HUDEP-2 (cell line): ENCODE measurements at regions not wholly inside any gene's neighbourhood (a gene's known extent, or its start where the extent isn't known, plus 50 kb on each side); places are given as distances from the start of the nearest gene placed in this dataset.

Experiments used
- DNase-seq, 76 experiments: peaks; one replicate each; lab custom pipeline; 2025; ENCODE audit not compliant: unreplicated experiment in 76 of 76; lab: John Stamatoyannopoulos, UW

- no peak for DNase-seq
Observed at GRCh38 chr10:130773941-130774340, 537.6 kb downstream of the TCERG1L start.

GRCh38 chr10:130774871-130775270, 536.6 kb downstream of the TCERG1L start:
- no peak for DNase-seq

- no peak for DNase-seq
Observed at GRCh38 chr10:130775311-130775710, 536.2 kb downstream of the TCERG1L start.

GRCh38 chr10:130776724-130777123, 534.8 kb downstream of the TCERG1L start:
- DNase-seq, result no peak

GRCh38 chr10:130777507-130778165, 533.9 kb downstream of the TCERG1L start:
- no peak for DNase-seq

GRCh38 chr10:130778166-130778545, 533.4 kb downstream of the TCERG1L start:
- DNase-seq, result no peak

GRCh38 chr10:130780763-130781162, 530.8 kb downstream of the TCERG1L start:
- no peak for DNase-seq

- DNase-seq, result no peak
Observed at GRCh38 chr10:130781206-130781605, 530.3 kb downstream of the TCERG1L start.

GRCh38 chr10:130781623-130782022, 529.9 kb downstream of the TCERG1L start:
- DNase-seq, result no peak

- no peak for DNase-seq
Observed at GRCh38 chr10:130782467-130782866, 529.1 kb downstream of the TCERG1L start.

- DNase-seq, result no peak
Observed at GRCh38 chr10:130784326-130784725, 527.2 kb downstream of the TCERG1L start.

- no peak for DNase-seq
Observed at GRCh38 chr10:130786365-130786966, 525.1 kb downstream of the TCERG1L start.

- no peak for DNase-seq
Observed at GRCh38 chr10:130787243-130787642, 524.3 kb downstream of the TCERG1L start.

- DNase-seq, result no peak
Observed at GRCh38 chr10:130787821-130788220, 523.7 kb downstream of the TCERG1L start.

GRCh38 chr10:130790339-130790738, 521.2 kb downstream of the TCERG1L start:
- DNase-seq, result no peak

- no peak for DNase-seq
Observed at GRCh38 chr10:130792096-130792845, 519.2 kb downstream of the TCERG1L start.

- no peak for DNase-seq
Observed at GRCh38 chr10:130795819-130796218, 515.7 kb downstream of the TCERG1L start.

GRCh38 chr10:130799532-130799931, 512.0 kb downstream of the TCERG1L start:
- DNase-seq, result no peak

- DNase-seq, result no peak
Observed at GRCh38 chr10:130800281-130800680, 511.2 kb downstream of the TCERG1L start.

GRCh38 chr10:130801276-130801675, 510.2 kb downstream of the TCERG1L start:
- no peak for DNase-seq

- no peak for DNase-seq
Observed at GRCh38 chr10:130801784-130802183, 509.7 kb downstream of the TCERG1L start.

- no peak for DNase-seq
Observed at GRCh38 chr10:130802301-130802700, 509.2 kb downstream of the TCERG1L start.
